NOMO-1 treated with DMSO at 0.1 percent for 48 hours (cell line): ENCODE measurements at regions not wholly inside any gene's neighbourhood (a gene's known extent, or its start where the extent isn't known, plus 50 kb on each side); places are given as distances from the start of the nearest gene placed in this dataset.

Experiments used
- DNase-seq: peaks from one replicate; lab custom pipeline; 2025; ENCODE audit not compliant: unreplicated experiment; lab: John Stamatoyannopoulos, UW

DNA sequence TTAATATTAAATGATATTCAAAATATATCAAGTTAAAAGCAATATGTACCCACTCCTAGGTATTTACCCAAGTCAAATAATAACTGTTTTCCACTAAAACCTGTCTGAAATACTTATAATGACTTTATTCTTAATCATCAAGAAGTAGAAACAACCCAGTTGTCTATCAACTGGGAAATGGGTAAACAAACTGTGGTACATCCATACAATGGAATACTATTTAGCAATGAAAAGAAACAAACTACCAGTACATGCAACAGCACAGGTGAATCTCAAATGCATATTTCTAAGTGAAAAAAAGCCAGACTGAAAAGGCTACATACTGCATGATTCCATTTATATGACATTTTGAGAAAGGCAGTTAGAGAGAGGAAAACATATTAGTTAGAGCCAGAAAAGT lies 559.9 kb downstream of the MBD2 start:
- no peak for DNase-seq

DNA sequence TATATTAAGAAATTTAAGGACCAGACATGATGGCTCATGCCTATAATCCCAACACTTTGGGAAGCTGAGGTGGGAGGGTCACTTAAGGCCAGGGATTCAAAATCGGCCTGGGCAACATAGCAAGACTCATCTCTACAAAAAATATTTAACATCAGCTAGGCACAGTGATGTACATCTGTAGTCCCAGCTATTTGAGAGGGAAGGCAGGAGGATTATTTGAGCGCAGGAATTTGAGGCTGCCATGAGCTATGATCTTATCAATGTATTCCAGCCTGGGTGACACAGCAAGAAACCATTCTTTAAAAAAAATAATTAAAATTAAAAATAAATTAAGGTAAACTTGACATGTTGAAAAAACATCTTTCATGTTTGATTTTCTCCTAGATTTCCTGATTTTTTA lies 564.2 kb downstream of the MBD2 start:
- no peak for DNase-seq

DNA sequence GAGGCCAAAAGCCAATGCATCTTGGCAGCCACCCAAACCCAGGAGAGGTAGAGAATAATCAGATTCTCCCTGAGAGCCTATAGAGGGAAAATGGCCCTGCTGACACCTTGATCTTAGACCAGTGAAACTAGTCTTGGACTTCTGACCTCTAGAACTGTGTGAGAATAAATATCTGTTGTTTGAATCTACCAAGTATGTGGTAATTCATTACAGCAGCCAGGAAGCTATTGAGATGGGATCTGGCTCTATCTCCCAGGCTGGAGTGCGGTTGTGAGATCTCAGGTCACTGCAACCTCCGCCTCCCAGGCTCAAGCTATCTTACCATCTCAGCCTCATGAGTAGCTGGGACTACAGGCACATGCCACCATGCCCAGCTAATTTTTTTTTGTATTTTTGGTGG lies 567.2 kb downstream of the MBD2 start:
- no peak for DNase-seq

DNA sequence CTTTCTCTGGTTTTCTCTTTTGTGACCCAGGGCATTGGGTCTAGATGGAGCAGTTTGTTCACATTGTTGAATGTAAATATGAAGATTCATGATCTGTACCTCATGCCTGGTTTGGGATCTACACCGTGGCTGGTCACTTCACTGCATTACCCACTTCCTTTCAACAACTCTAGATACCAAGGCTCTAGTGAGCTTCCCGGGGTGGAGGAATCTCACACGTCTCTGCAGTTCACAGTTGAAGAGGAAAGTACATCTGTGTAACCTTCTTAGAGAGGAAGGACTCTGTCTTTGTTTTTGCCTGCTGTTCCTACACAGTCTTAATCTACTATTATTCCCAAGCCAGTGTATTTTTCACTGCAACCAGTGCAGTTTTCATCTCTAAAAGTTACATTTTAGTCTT lies 574.8 kb downstream of the MBD2 start:
- no peak for DNase-seq

DNA sequence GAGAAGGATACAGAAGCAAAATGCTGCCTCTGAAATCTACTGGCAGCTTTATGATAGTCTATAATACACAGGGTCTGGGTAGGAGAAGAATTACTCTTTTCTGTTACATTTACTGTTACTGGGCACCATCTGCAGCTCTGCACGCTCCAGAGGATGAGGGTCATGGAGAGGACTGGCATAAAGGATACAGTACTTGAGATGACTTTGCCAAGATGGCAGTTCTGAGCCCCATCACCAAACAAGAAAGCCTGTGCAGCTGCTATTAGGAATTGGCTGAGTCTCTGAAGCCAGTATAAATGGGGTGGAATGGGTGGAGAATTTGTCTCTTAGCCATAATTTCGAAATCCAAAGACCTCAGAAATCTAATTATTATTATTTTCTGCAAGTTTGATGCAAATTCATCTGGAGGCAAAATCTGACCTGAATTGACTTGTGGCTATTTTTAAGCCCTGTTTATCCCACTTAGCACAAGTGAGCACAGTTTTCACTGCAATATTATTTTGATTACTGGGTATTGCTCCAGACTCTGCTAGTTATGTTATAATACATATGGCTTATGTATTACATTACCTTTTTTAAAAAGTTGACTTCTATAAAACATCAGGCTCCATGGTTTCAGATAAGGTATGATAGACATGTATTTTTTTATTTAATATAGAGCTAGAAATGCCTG lies 579.5 kb downstream of the MBD2 start:
- DNase-seq, result no peak

DNA sequence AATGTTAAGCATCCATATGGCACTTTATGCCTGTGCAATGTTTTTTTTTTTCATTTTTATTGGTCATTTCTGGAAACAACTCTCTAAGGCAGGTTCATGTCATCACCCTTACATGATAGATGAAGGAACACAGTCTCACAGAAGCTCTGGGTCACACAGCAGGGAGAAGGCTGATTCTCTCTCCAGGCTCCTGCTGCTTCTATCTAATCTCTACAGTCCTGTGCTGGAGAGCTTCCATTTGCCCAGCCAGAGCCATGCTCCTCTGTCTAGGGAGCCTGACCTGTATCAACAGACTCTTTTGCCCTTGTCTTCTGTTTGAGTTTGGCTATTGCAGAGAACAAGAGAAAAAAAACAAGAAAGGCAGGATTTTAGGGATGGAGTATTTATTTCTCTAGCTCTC lies 584.8 kb downstream of the MBD2 start:
- DNase-seq, result no peak

DNA sequence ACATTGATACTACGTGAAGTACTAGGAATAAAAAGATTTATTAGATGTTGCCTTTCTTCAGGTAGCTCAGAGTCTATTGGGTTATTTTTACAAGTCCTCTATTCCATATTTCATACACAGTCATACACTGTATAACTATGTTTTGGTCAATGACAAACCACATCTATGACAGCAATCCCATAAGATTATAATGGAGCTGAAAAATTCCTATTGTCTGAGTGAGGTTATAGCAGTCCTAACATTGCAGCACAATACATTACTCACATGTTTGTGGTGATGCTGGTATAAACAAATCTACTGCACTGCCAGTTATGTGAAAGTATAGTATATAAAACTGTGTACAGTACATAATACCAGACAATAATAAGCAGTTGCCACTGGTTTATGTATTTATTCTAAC lies 595.1 kb downstream of the MBD2 start:
- no peak for DNase-seq

DNA sequence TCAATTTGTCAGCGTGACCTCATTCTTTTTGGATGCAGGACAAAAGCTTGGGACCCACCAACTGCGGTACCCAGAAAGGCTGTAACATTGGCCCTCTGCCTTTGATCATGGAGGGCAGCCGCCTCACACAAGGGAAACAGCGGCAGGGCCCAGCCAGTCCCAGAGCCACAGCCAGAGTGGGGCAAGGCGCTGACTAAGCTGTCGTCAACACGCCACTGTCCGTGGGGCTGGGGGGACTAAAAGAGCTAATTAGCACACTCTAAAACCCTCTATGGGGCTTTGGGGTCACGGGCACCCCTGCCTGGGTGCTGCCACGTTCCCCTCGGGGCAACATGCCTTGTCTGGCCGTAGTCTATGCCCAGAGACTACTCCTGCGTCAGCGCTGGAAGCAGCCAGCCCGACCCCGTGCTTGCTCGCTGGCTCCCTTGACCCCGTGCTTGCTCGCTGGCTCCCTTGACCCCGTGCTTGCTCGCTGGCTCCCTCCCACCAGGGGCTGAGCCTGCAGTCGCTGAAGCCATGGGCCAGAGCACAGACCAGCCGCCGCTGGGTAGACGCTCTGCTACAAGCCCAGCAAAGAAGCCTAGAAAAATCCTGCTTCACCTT lies 598.4 kb downstream of the MBD2 start:
- DNase-seq, result no peak

DNA sequence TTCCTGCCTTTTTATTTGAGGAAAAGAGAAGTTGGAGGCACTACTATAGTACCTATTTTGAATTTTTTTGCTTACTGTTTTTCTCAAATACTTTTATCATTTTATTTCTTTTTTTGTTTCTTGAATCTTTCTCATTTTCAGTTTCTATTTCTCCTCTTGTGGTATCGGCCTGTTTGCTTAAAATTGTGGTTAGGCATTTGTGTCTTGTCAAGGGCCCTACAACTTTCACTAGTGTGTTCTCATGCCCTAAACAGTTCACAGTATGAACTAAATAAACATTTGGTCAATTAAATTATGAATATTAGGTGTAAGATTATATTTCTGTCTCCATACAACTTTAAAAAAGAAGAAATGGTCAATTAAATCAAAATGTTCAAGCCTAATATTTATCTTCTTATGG lies 613.5 kb downstream of the MBD2 start:
- DNase-seq, result no peak

DNA sequence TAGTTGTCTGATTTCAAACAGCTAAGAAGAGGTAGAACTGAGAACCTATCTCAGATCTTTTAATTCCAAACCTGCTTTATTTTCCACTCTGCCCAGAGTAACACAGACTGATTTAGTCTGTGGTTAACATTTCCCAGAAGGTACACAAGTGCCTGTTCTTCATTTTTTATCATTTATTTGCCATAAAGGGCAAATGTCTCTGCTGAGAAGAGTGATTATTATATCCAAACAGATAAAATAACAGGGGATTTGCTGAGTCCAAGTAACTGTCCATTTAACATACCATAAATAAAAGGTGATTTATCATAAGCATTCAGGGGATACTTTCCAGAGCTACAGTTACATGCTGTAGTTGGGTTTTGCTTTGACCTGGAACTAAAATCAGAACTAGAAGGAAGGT lies 617.7 kb downstream of the MBD2 start:
- DNase-seq, result no peak

DNA sequence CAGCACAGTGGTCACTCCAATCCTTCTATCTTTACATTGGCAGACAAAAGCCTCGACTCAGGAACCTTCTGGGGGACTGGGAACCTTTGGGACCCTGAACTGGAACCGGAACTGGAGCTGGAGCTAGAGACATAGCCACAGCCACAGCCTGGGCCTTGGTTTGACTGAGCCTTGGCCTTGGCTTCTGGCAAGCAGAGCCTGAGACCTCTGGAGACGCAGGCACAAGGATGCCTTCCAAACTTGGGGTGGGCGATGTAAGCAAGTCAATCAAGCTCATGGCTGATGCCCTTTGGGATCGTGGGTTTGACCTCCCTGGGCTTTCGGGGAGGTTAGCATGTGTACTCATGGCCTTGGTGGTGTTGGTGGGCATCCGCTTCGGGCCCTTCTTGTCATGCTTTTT lies 619.3 kb downstream of the MBD2 start:
- DNase-seq, result no peak

DNA sequence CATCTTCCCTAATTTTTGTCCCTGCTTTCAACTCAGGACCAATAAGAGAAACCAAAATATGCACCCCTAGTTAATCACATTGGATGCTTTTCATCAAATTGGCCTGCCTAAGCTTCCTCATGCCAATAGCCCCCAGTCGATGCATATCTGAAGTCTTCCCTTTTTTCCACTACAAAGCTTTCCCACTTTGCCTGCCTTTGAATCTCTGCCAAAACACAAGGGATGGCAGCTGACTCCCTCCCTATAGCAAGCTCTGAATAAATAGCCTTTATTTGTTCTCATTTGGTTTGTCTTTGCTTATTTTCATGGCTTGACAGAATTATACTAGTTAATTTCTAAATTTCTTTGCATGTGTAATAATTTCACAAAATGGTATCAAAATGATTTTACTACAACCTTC lies 621.2 kb downstream of the MBD2 start:
- DNase-seq, result no peak

DNA sequence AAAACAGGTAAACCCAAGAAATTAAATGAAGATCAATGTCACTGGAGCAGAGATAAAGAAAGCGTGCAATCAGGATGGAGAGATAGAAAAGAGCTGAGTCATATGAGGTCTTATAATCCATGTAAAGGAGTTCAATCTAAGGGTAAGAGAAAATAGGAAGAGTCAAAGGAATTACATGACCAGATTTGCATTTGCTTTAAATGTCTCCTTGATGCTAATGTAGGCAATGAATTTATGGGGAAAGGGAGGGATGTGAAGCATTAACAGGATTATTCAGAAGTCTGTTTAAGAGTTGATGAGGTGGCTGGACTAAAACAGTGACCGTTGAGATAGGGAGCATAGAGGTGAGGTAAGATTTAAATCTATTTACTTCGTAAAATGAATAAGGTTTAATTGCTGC lies 623.1 kb downstream of the MBD2 start:
- no peak for DNase-seq

DNA sequence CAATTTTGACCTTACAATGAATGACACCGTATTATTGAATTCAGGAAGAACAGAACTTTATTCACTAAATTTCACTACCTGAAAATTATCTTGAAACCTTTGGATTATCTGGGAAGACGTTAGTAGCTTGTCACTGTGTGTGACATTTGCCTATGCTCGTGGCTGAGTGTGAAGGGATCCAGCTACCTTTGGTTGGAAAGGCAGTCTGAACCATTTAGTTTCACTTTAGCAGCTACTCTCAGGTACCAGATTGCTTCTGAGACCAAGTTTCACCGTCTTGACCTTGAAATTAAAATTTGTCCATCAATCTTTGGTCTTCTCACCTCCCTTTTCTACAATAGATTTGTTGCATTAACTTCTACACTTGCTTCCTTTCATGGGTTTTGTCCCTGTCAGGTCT lies 637.5 kb downstream of the MBD2 start:
- DNase-seq, result no peak
